ENCODE measurements at regions not wholly inside any gene's neighbourhood (a gene's known extent, or its start where the extent isn't known, plus 50 kb on each side); places are given as distances from the start of the nearest gene placed in this dataset.

GRCh38 chr1:212553676-212554075 is 54.9 kb upstream of the ATF3 start:
- Histone ChIP-seq H3K9ac (ENCODE audit: low read length in 3 of 3) (no peak overlapping the region), H3K4me1 (ENCODE audit: control insufficient read depth in 2 of 3, insufficient read depth in 2 of 3, low read depth in 1 of 3, low read length in 3 of 3) (no peaks in the 10 kb centered on the region), H3K9me3 (ENCODE audit: control insufficient read depth in 2 of 3, insufficient read depth in 1 of 3, low read length in 3 of 3) (peaks cover 0 to 2% (median 0%) of the 10 kb centered on the region in 3 donors), H3K4me3 (ENCODE audit: low read length in 3 of 3) (no peak overlapping the region), H3K27ac (ENCODE audit: low read depth in 2 of 2, low read length in 2 of 2) (no peak overlapping the region), H3K27me3 (ENCODE audit: control insufficient read depth, insufficient read depth, low read length) (no peaks in the 10 kb centered on the region), H3K36me3 (ENCODE audit: control insufficient read depth in 2 of 3, insufficient read depth in 3 of 3, low read length in 3 of 3) (no peaks in the 10 kb centered on the region)
- TF ChIP-seq CTCF (IDR thresholded peaks at IDR 0.05; ENCODE audit: borderline replicate concordance, extremely low read depth, insufficient read depth): no peak
- intact Hi-C loops (cut with DNase I): no loop called here
- FAIRE-seq (no peak), DNase-seq (no peak)

GRCh38 chr1:212554401-212554800 is 54.2 kb upstream of the ATF3 start:
- TF ChIP-seq CTCF (IDR thresholded peaks at IDR 0.05; ENCODE audit: borderline replicate concordance, extremely low read depth, insufficient read depth): no peak
- Histone ChIP-seq H3K9ac (ENCODE audit: low read length in 3 of 3) (no peak overlapping the region), H3K4me1 (ENCODE audit: control insufficient read depth in 2 of 3, insufficient read depth in 2 of 3, low read depth in 1 of 3, low read length in 3 of 3) (peaks cover 0 to 3% (median 2%) of the 10 kb centered on the region in 3 donors), H3K9me3 (ENCODE audit: control insufficient read depth in 2 of 3, insufficient read depth in 1 of 3, low read length in 3 of 3) (peaks cover 0 to 2% (median 0%) of the 10 kb centered on the region in 3 donors), H3K27ac (ENCODE audit: low read depth in 2 of 2, low read length in 2 of 2) (no peak overlapping the region), H3K36me3 (ENCODE audit: control insufficient read depth in 2 of 3, insufficient read depth in 3 of 3, low read length in 3 of 3) (no peaks in the 10 kb centered on the region), H3K4me3 (ENCODE audit: low read length in 3 of 3) (no peak overlapping the region), H3K27me3 (ENCODE audit: control insufficient read depth, insufficient read depth, low read length) (no peaks in the 10 kb centered on the region)
- intact Hi-C loops (cut with DNase I): no loop called here
- DNase-seq (no peak), FAIRE-seq (no peak)

GRCh38 chr1:212555426-212555825 is 53.1 kb upstream of the ATF3 start:
- no peak for FAIRE-seq
- DNase-seq: no peak
- Histone ChIP-seq H3K9me3 (ENCODE audit: control insufficient read depth in 2 of 3, insufficient read depth in 1 of 3, low read length in 3 of 3) (peaks cover 0 to 2% (median 0%) of the 10 kb centered on the region in 3 donors), H3K27ac (ENCODE audit: low read depth in 2 of 2, low read length in 2 of 2) (no peak overlapping the region), H3K4me1 (ENCODE audit: control insufficient read depth in 2 of 3, insufficient read depth in 2 of 3, low read depth in 1 of 3, low read length in 3 of 3) (peaks cover 0 to 3% (median 2%) of the 10 kb centered on the region in 3 donors), H3K27me3 (ENCODE audit: control insufficient read depth, insufficient read depth, low read length) (no peaks in the 10 kb centered on the region), H3K36me3 (ENCODE audit: control insufficient read depth in 2 of 3, insufficient read depth in 3 of 3, low read length in 3 of 3) (no peaks in the 10 kb centered on the region), H3K4me3 (ENCODE audit: low read length in 3 of 3) (no peak overlapping the region), H3K9ac (ENCODE audit: low read length in 3 of 3) (no peak overlapping the region)
- intact Hi-C loops (cut with DNase I): no loop called here
- TF ChIP-seq CTCF (IDR thresholded peaks at IDR 0.05; ENCODE audit: borderline replicate concordance, extremely low read depth, insufficient read depth): no peak

Data from kidney (tissue), 13 donors.